AG04450 (cell line): ENCODE measurements at regions not wholly inside any gene's neighbourhood (a gene's known extent, or its start where the extent isn't known, plus 50 kb on each side); places are given as distances from the start of the nearest gene placed in this dataset.
A peak's percentile ranks its signal among the peaks of the same experiment; 100 is the strongest.

Experiments
- CTCF ChIA-PET: fragments of 300-600, 350-600 bp; formaldehyde crosslinking; extraction: SDS; loops from one replicate; lab custom pipeline; 2022; ENCODE audit warnings: antibody characterized with exemption, inconsistent platforms; lab: Charles Lee
- POLR2A ChIA-PET: fragments of 350-600 bp; formaldehyde crosslinking; extraction: SDS; loops from one replicate; lab custom pipeline; 2021; ENCODE audit warnings: antibody characterized with exemption, inconsistent platforms; lab: Yijun Ruan, JAX
- DNase-seq: peaks from one replicate; pipeline ENCODE4 v3.0.0-alpha.2; 2011; ENCODE audit warnings: low read depth, low spot score
- H3K27ac ChIP-seq: one replicate; pipeline ENCODE4 v1.5.1; 2012; ENCODE audit warnings: low read depth, low read length, control low read depth
- H3K27me3 ChIP-seq: one replicate; pipeline ENCODE4 v1.6.0; 2012; ENCODE audit warnings: low read length; ENCODE audit not compliant: control insufficient read depth, insufficient read depth
- H3K4me3 ChIP-seq: 2 replicates; pipeline ENCODE4 v1.5.1; 2011; ENCODE audit warnings: mild to moderate bottlenecking, low read depth, low read length, control low read depth
- H3K9me3 ChIP-seq: 2 replicates; pipeline ENCODE4 v1.5.1; 2012; ENCODE audit warnings: low read length; ENCODE audit not compliant: control insufficient read depth, insufficient read depth
- TF ChIP-seq, protein P1 (sequence below): IDR thresholded peaks from 2 replicates; pipeline ENCODE4 v1.5.1; 2011; ENCODE audit warnings: low read depth, low read length, control low read depth, inconsistent platforms

GRCh38 chr6:79818471-79818870, 128.9 kb downstream of the ELOVL4 start:
- Histone ChIP-seq H3K4me3 (no peak overlapping the region), H3K27ac (no peak overlapping the region), H3K9me3 (no peaks in the 10 kb centered on the region), H3K27me3 (no peaks in the 10 kb centered on the region)
- DNase-seq = no peak
- CTCF ChIA-PET = interaction anchor here (1.9 kb wide), 1 partner anchor 51 kb away, joined by 5 read pairs; no protein-coding TSS in a partner anchor
- POLR2A ChIA-PET = no interaction called here
- TF ChIP-seq, protein P1, sequence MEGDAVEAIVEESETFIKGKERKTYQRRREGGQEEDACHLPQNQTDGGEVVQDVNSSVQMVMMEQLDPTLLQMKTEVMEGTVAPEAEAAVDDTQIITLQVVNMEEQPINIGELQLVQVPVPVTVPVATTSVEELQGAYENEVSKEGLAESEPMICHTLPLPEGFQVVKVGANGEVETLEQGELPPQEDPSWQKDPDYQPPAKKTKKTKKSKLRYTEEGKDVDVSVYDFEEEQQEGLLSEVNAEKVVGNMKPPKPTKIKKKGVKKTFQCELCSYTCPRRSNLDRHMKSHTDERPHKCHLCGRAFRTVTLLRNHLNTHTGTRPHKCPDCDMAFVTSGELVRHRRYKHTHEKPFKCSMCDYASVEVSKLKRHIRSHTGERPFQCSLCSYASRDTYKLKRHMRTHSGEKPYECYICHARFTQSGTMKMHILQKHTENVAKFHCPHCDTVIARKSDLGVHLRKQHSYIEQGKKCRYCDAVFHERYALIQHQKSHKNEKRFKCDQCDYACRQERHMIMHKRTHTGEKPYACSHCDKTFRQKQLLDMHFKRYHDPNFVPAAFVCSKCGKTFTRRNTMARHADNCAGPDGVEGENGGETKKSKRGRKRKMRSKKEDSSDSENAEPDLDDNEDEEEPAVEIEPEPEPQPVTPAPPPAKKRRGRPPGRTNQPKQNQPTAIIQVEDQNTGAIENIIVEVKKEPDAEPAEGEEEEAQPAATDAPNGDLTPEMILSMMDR = no peak

DNA sequence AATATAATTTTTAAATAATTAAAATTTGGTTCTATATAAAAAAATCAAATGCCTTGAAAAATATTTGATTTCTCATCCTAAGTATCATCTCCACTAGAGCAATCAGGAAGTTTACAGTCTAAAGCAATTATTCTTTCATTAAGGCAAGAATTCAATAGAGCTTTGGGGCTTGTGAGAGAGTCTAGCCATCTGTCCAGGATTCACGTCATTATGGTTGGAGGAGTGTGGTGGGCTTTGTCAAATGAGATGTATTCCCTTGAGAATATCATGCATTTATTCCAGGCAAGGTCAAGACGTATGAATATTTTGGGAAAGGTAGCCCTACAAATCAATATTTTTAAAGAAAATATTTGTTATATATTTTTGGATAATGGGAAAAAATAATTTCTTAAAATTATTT, 132.4 kb downstream of the ELOVL4 start:
- Histone ChIP-seq H3K27me3 (no peaks in the 10 kb centered on the region), H3K4me3 (no peak overlapping the region), H3K9me3 (no peaks in the 10 kb centered on the region), H3K27ac (no peak overlapping the region)
- ChIA-PET CTCF (interaction anchor here (0.9 to 2.0 kb wide), 8 partner anchors 9 to 247 kb away, joined by 3 to 11 read pairs (median 6); no protein-coding TSS in a partner anchor), POLR2A (no interaction called here)
- TF ChIP-seq, protein P1 = no peak
- no peak for DNase-seq

GRCh38 chr6:79813854-79814709, 133.3 kb downstream of the ELOVL4 start:
- H3K27me3 ChIP-seq = no peaks in the 10 kb centered on the region
- DNase-seq = peak; percentile 26
- ChIA-PET CTCF (interaction anchor here (0.5 to 2.0 kb wide), 22 partner anchors 8 to 393 kb away, joined by 3 to 11 read pairs (median 4); no protein-coding TSS in a partner anchor), POLR2A (no interaction called here)
- no peaks in the 10 kb centered on the region for H3K9me3 ChIP-seq
- H3K4me3 ChIP-seq = no peak overlapping the region
- no peak overlapping the region for H3K27ac ChIP-seq
- TF ChIP-seq, protein P1 = peak; percentile 88

GRCh38 chr6:79813143-79813850, 134.1 kb downstream of the ELOVL4 start:
- POLR2A ChIA-PET = no interaction called here
- H3K27ac ChIP-seq = no peak overlapping the region
- TF ChIP-seq, protein P1 = no peak
- no peak for DNase-seq
- no peak overlapping the region for H3K4me3 ChIP-seq
- H3K27me3 ChIP-seq = no peaks in the 10 kb centered on the region
- H3K9me3 ChIP-seq = no peaks in the 10 kb centered on the region
- CTCF ChIA-PET = interaction anchor here (0.5 to 2.0 kb wide), 18 partner anchors 8 to 392 kb away, joined by 3 to 11 read pairs (median 4); no protein-coding TSS in a partner anchor

DNA sequence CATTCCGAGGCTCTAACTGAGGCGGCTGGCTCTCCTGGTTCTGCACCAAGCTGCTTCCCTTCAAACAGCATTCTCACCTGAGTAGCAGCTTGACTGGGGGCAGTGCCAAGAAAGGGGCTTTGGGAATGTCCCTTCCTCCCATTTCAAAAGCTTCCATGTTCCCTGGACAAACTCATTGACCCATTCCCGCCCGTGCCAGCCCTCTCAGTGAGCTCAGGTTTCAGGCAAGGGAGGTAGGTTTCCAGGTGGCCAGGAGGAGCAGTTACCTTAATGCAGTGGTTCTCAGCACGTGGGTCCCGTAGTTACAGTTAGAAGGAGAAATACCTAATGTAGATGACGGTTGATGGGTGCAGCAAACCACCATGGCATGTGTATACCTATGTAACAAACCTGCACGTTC, 135.2 kb downstream of the ELOVL4 start:
- Histone ChIP-seq H3K9me3 (no peaks in the 10 kb centered on the region), H3K4me3 (no peak overlapping the region), H3K27ac (no peak overlapping the region), H3K27me3 (no peaks in the 10 kb centered on the region)
- TF ChIP-seq, protein P1 = no peak
- DNase-seq = no peak
- ChIA-PET CTCF (interaction anchor here (1.5 kb wide), 1 partner anchor 13 kb away, joined by 3 read pairs; no protein-coding TSS in a partner anchor), POLR2A (no interaction called here)
